Neural progenitor cell (in vitro differentiated cells): ENCODE measurements at regions not wholly inside any gene's neighbourhood (a gene's known extent, or its start where the extent isn't known, plus 50 kb on each side); places are given as distances from the start of the nearest gene placed in this dataset.

Experiments
- DNase-seq: peaks from one replicate; pipeline ENCODE4 v3.0.0-alpha.2; 2016; ENCODE audit warnings: low spot score
- H2AFZ ChIP-seq: fragments of 200-600 bp; sonication (generic); replicated peaks from 2 replicates; pipeline ENCODE4 v1.6.1; 2016; ENCODE audit warnings: antibody characterized with exemption
- H3F3A ChIP-seq: fragments of 200-600 bp; sonication (generic); 2 replicates; pipeline ENCODE4 v1.6.1; 2016; ENCODE audit warnings: antibody characterized with exemption, low read depth
- H3K27ac ChIP-seq: fragments of 200-600 bp; sonication (generic); 2 replicates; pipeline ENCODE4 v1.5.1; 2016; ENCODE audit warnings: mild to moderate bottlenecking
- H3K27me3 ChIP-seq: fragments of 200-600 bp; sonication (generic); 2 replicates; pipeline ENCODE4 v1.6.1; 2016; ENCODE audit warnings: mild to moderate bottlenecking, moderate library complexity
- H3K36me3 ChIP-seq: fragments of 200-600 bp; sonication (generic); 2 replicates; pipeline ENCODE4 v1.5.1; 2016
- H3K4me1 ChIP-seq: fragments of 200-600 bp; sonication (generic); 2 replicates; pipeline ENCODE4 v1.6.1; 2016; ENCODE audit warnings: mixed run types
- H3K4me2 ChIP-seq: fragments of 200-600 bp; sonication (generic); 2 replicates; pipeline ENCODE4 v1.6.1; 2016
- H3K4me3 ChIP-seq: fragments of 200-600 bp; sonication (generic); 2 replicates; pipeline ENCODE4 v1.5.1; 2016
- H3K79me2 ChIP-seq: fragments of 200-600 bp; sonication (generic); 2 replicates; pipeline ENCODE4 v1.6.1; 2016; ENCODE audit warnings: low read depth
- H3K9ac ChIP-seq: fragments of 200-600 bp; sonication (generic); 2 replicates; pipeline ENCODE4 v1.6.1; 2016
- H3K9me3 ChIP-seq: fragments of 200-600 bp; sonication (generic); 2 replicates; pipeline ENCODE4 v1.5.1; 2016; ENCODE audit warnings: low read depth
- H4K20me1 ChIP-seq: fragments of 200-600 bp; sonication (generic); 2 replicates; pipeline ENCODE4 v1.6.1; 2016; ENCODE audit warnings: low read depth
- H3K27ac Mint-ChIP-seq: 3 replicates; pipeline ENCODE4 v1.8.0; 2021; ENCODE audit warnings: mixed read lengths
- H3K27me3 Mint-ChIP-seq: 2 replicates; pipeline ENCODE4 v1.8.0; 2022; ENCODE audit warnings: low read depth, mild to moderate bottlenecking, inconsistent platforms, moderate library complexity, mixed read lengths; ENCODE audit not compliant: insufficient read depth
- H3K36me3 Mint-ChIP-seq: 3 replicates; pipeline ENCODE4 v1.8.0; 2021; ENCODE audit warnings: mixed read lengths
- H3K4me1 Mint-ChIP-seq: 3 replicates; pipeline ENCODE4 v1.8.0; 2021; ENCODE audit warnings: mixed read lengths
- H3K4me3 Mint-ChIP-seq: 3 replicates; pipeline ENCODE4 v1.8.0; 2021; ENCODE audit warnings: mild to moderate bottlenecking, moderate library complexity, mixed read lengths
- H3K9me3 Mint-ChIP-seq: 3 replicates; pipeline ENCODE4 v1.8.0; 2020; ENCODE audit warnings: mixed read lengths
- CTCF ChIP-seq: fragments of 200-600 bp; sonication (generic); IDR thresholded peaks from 2 replicates; pipeline ENCODE4 v1.5.1; 2017; ENCODE audit warnings: antibody characterized with exemption, mild to moderate bottlenecking
- EZH2 ChIP-seq: fragments of 200-600 bp; sonication (generic); IDR thresholded peaks from 2 replicates; pipeline ENCODE4 v1.6.1; 2017; ENCODE audit warnings: antibody characterized with exemption, mild to moderate bottlenecking, moderate library complexity
- EZH2phosphoT487 ChIP-seq: fragments of 200-600 bp; sonication (generic); IDR thresholded peaks from 2 replicates; pipeline ENCODE4 v1.6.1; 2017; ENCODE audit warnings: antibody characterized with exemption

GRCh38 chr14:106802413-106803364, 1276.3 kb downstream of the TMEM121 start:
- no peak overlapping the region for H2AFZ ChIP-seq
- H3K9me3 ChIP-seq, result peaks cover 37% of the 10 kb centered on the region
- peaks cover 41% of the 10 kb centered on the region for H3K9me3 Mint-ChIP-seq
- H3K4me2 ChIP-seq, result no peak overlapping the region
- no peak overlapping the region for H3K27ac Mint-ChIP-seq
- no peaks in the 10 kb centered on the region for H3K27me3 ChIP-seq
- DNase-seq, result no peak
- TF ChIP-seq EZH2phosphoT487, result no peak
- no peak for TF ChIP-seq EZH2
- no peak for TF ChIP-seq CTCF
- H3K4me3 ChIP-seq, result no peak overlapping the region
- H3K27me3 Mint-ChIP-seq, result peaks cover 2% of the 10 kb centered on the region
- H3K4me1 ChIP-seq, result no peaks in the 10 kb centered on the region
- H3K79me2 ChIP-seq, result no peaks in the 10 kb centered on the region
- H3K9ac ChIP-seq, result no peak overlapping the region
- H4K20me1 ChIP-seq, result no peaks in the 10 kb centered on the region
- no peaks in the 10 kb centered on the region for H3K4me1 Mint-ChIP-seq
- no peak overlapping the region for H3K4me3 Mint-ChIP-seq
- peaks cover 3% of the 10 kb centered on the region for H3K36me3 ChIP-seq
- H3F3A ChIP-seq, result no peaks in the 10 kb centered on the region
- H3K36me3 Mint-ChIP-seq, result no peaks in the 10 kb centered on the region
- no peak overlapping the region for H3K27ac ChIP-seq

- no peak overlapping the region for H3K4me3 Mint-ChIP-seq
- no peaks in the 10 kb centered on the region for H3K4me1 ChIP-seq
- H3K36me3 ChIP-seq, result peaks cover 3% of the 10 kb centered on the region
- H3K36me3 Mint-ChIP-seq, result no peaks in the 10 kb centered on the region
- no peak overlapping the region for H3K27ac ChIP-seq
- H3K9me3 ChIP-seq, result peaks cover 33% of the 10 kb centered on the region
- no peaks in the 10 kb centered on the region for H3K4me1 Mint-ChIP-seq
- no peak overlapping the region for H3K4me3 ChIP-seq
- H4K20me1 ChIP-seq, result no peaks in the 10 kb centered on the region
- H3K4me2 ChIP-seq, result no peak overlapping the region
- no peak overlapping the region for H2AFZ ChIP-seq
- H3K9me3 Mint-ChIP-seq, result peaks cover 35% of the 10 kb centered on the region
- H3K9ac ChIP-seq, result no peak overlapping the region
- TF ChIP-seq EZH2phosphoT487, result no peak
- no peak for TF ChIP-seq CTCF
- no peak for TF ChIP-seq EZH2
- no peaks in the 10 kb centered on the region for H3K79me2 ChIP-seq
- H3K27me3 ChIP-seq, result no peaks in the 10 kb centered on the region
- DNase-seq, result no peak
- peaks cover 2% of the 10 kb centered on the region for H3K27me3 Mint-ChIP-seq
- no peak overlapping the region for H3K27ac Mint-ChIP-seq
- H3F3A ChIP-seq, result no peaks in the 10 kb centered on the region
Observed at GRCh38 chr14:106803379-106803778, 1277.0 kb downstream of the TMEM121 start.

GRCh38 chr14:106807493-106807892, 1281.1 kb downstream of the TMEM121 start:
- H4K20me1 ChIP-seq, result no peaks in the 10 kb centered on the region
- peaks cover 26% of the 10 kb centered on the region for H3K9me3 ChIP-seq
- H3K9ac ChIP-seq, result no peak overlapping the region
- no peak overlapping the region for H2AFZ ChIP-seq
- H3K9me3 Mint-ChIP-seq, result peaks cover 57% of the 10 kb centered on the region
- no peaks in the 10 kb centered on the region for H3K36me3 Mint-ChIP-seq
- no peaks in the 10 kb centered on the region for H3K79me2 ChIP-seq
- H3K27me3 ChIP-seq, result no peaks in the 10 kb centered on the region
- H3K27me3 Mint-ChIP-seq, result peaks cover 6% of the 10 kb centered on the region
- no peak overlapping the region for H3K4me2 ChIP-seq
- no peak overlapping the region for H3K27ac Mint-ChIP-seq
- H3K4me1 ChIP-seq, result no peaks in the 10 kb centered on the region
- H3F3A ChIP-seq, result no peaks in the 10 kb centered on the region
- TF ChIP-seq EZH2phosphoT487 (no peak), CTCF (no peak)
- H3K4me3 Mint-ChIP-seq, result no peak overlapping the region
- no peaks in the 10 kb centered on the region for H3K4me1 Mint-ChIP-seq
- no peaks in the 10 kb centered on the region for H3K36me3 ChIP-seq
- H3K27ac ChIP-seq, result no peak overlapping the region
- no peak for DNase-seq
- no peak overlapping the region for H3K4me3 ChIP-seq
